Liver (tissue), 8 donors: ENCODE measurements at regions not wholly inside any gene's neighbourhood (a gene's known extent, or its start where the extent isn't known, plus 50 kb on each side); places are given as distances from the start of the nearest gene placed in this dataset.

Experiments
- DNase-seq: peaks from one replicate; pipeline ENCODE4 v3.0.0-alpha.2; 2017; ENCODE audit warnings: low spot score
- H3K27ac ChIP-seq, 2 donors: one replicate each; pipeline ENCODE4 v1.7.0; 2013; ENCODE audit warnings: inconsistent platforms in 2 of 2, low read length in 2 of 2, control low read depth in 1 of 2, low read depth in 1 of 2, mild to moderate bottlenecking in 1 of 2
- H3K27me3 ChIP-seq, 4 donors: one replicate each; pipeline versions ENCODE4 v1.6.1 to v1.7.0; 2013; ENCODE audit warnings: low read length in 3 of 4, inconsistent platforms in 1 of 4, mild to moderate bottlenecking in 1 of 4, moderate library complexity in 1 of 4; ENCODE audit not compliant: control insufficient read depth in 4 of 4, insufficient read depth in 4 of 4
- H3K36me3 ChIP-seq, 4 donors: one replicate each; pipeline versions ENCODE4 v1.6.1 to v1.7.0; 2013; ENCODE audit warnings: low read length in 3 of 4, mild to moderate bottlenecking in 3 of 4, low read depth in 1 of 4, moderate library complexity in 1 of 4; ENCODE audit not compliant: control insufficient read depth in 4 of 4, insufficient read depth in 3 of 4
- H3K4me1 ChIP-seq, 4 donors: one replicate each; pipeline versions ENCODE4 v1.6.1 to v1.7.0; 2013; ENCODE audit warnings: low read length in 3 of 4, mild to moderate bottlenecking in 3 of 4, moderate library complexity in 1 of 4; ENCODE audit not compliant: control insufficient read depth in 4 of 4, insufficient read depth in 4 of 4
- H3K4me3 ChIP-seq, 3 donors: one replicate each; pipeline versions ENCODE4 v1.6.1 to v1.7.0; 2013; ENCODE audit warnings: low read length in 3 of 3, control low read depth in 1 of 3, low read depth in 1 of 3, mild to moderate bottlenecking in 1 of 3
- H3K9ac ChIP-seq, 2 donors: one replicate each; pipeline ENCODE4 v1.7.0; 2013; ENCODE audit warnings: low read length in 2 of 2, mild to moderate bottlenecking in 2 of 2, moderate library complexity in 2 of 2, control low read depth in 1 of 2, low read depth in 1 of 2
- H3K9me3 ChIP-seq, 4 donors: one replicate each; pipeline versions ENCODE4 v1.6.1 to v1.7.0; 2013; ENCODE audit warnings: low read length in 3 of 4; ENCODE audit not compliant: control insufficient read depth in 4 of 4
- ATF3 ChIP-seq: IDR thresholded peaks from 2 replicates; pipeline ENCODE4 v1.6.1; 2016; ENCODE audit warnings: antibody characterized with exemption
- EGR1 ChIP-seq, 2 donors: IDR thresholded peaks; 2 replicates each; pipeline ENCODE4 v1.6.1; 2016 to 2018; ENCODE audit warnings: antibody characterized with exemption in 2 of 2, low read depth in 2 of 2
- FOXA1 ChIP-seq: IDR thresholded peaks from 2 replicates; pipeline ENCODE4 v1.6.1; 2016; ENCODE audit warnings: antibody characterized with exemption
- FOXA2 ChIP-seq: IDR thresholded peaks from 2 replicates; pipeline ENCODE4 v1.6.1; 2016; ENCODE audit warnings: antibody characterized with exemption
- GABPA ChIP-seq, 2 donors: IDR thresholded peaks in 1 of 2; conservative IDR thresholded peaks in 1 of 2; 2 replicates each; pipeline ENCODE4 v1.6.1; 2016; ENCODE audit warnings: antibody characterized with exemption in 2 of 2, mild to moderate bottlenecking in 1 of 2, moderate library complexity in 1 of 2
- HNF4A ChIP-seq, 2 donors: conservative IDR thresholded peaks; 2 replicates each; pipeline ENCODE4 v1.6.1; 2016; ENCODE audit warnings: antibody characterized with exemption in 2 of 2, mild to moderate bottlenecking in 2 of 2
- HNF4G ChIP-seq: IDR thresholded peaks from 2 replicates; pipeline ENCODE4 v1.6.1; 2016; ENCODE audit warnings: antibody characterized with exemption
- JUND ChIP-seq, 2 donors: IDR thresholded peaks; 2 replicates each; pipeline ENCODE4 v1.6.1; 2016; ENCODE audit warnings: antibody characterized with exemption in 2 of 2
- MAX ChIP-seq: IDR thresholded peaks from 2 replicates; pipeline ENCODE4 v1.6.1; 2016; ENCODE audit warnings: antibody characterized with exemption
- NR2F2 ChIP-seq: IDR thresholded peaks from 2 replicates; pipeline ENCODE4 v1.6.1; 2016; ENCODE audit warnings: antibody characterized with exemption
- RAD21 ChIP-seq, 2 donors: IDR thresholded peaks; 2 replicates each; pipeline ENCODE4 v1.6.1; 2016; ENCODE audit warnings: antibody characterized with exemption in 2 of 2, mild to moderate bottlenecking in 2 of 2
- REST ChIP-seq: IDR thresholded peaks from 2 replicates; pipeline ENCODE4 v1.6.1; 2016; ENCODE audit warnings: antibody characterized with exemption, mild to moderate bottlenecking
- RXRA ChIP-seq, 2 donors: IDR thresholded peaks; 2 replicates each; pipeline ENCODE4 v1.6.1; 2017 to 2018; ENCODE audit warnings: antibody characterized with exemption in 2 of 2, mild to moderate bottlenecking in 1 of 2
- SP1 ChIP-seq: IDR thresholded peaks from 2 replicates; pipeline ENCODE4 v1.6.1; 2018; ENCODE audit warnings: antibody characterized with exemption, mild to moderate bottlenecking
- TAF1 ChIP-seq: conservative IDR thresholded peaks from 2 replicates; pipeline ENCODE4 v1.6.1; 2016; ENCODE audit warnings: antibody characterized with exemption, mild to moderate bottlenecking
- YY1 ChIP-seq: IDR thresholded peaks from 2 replicates; pipeline ENCODE4 v1.6.1; 2016; ENCODE audit warnings: antibody characterized with exemption, mild to moderate bottlenecking
- WGBS: extraction: QIAGEN DNeasy Blood & Tissue Kit; methylation state at CpG from one replicate; pipeline ENCODE4 v1.1.7; 2013; 5-methylcytosine and 5-hydroxymethylcytosine counted together
- TF ChIP-seq, protein P1 (sequence below): fragments of 150-350 bp; IDR thresholded peaks from 2 replicates; pipeline ENCODE4 v1.5.1; 2017; ENCODE audit warnings: improper control_type of control experiment, low read depth, low read length; ENCODE audit not compliant: missing input control
- TF ChIP-seq, protein P2 (sequence below): IDR thresholded peaks from 2 replicates; pipeline ENCODE4 v1.6.1; 2016; ENCODE audit warnings: antibody characterized with exemption
- donor health status: healthy.
- donor health status: healthy.
- donor health status: healthy.
- donor health status: healthy.
- donor health status: healthy.

GRCh38 chr2:122988395-122989221 lies 1036.5 kb upstream of the CNTNAP5 start:
- H3K36me3 ChIP-seq: no peaks in the 10 kb centered on the region
- H3K27ac ChIP-seq: no peak overlapping the region
- peaks cover 0 to 2% (median 0%) of the 10 kb centered on the region in 4 donors for H3K4me1 ChIP-seq
- WGBS: 74% methylated on average over 8 of the region's 8 CpGs
- H3K27me3 ChIP-seq: no peaks in the 10 kb centered on the region
- no peak overlapping the region for H3K4me3 ChIP-seq
- no peak for DNase-seq
- TF ChIP-seq FOXA1 (no peak), HNF4G (no peak), RXRA (IDR thresholded peaks at IDR 0.05) (no peak), GABPA (IDR thresholded peaks at IDR 0.05 in 1 of 2, conservative IDR thresholded peaks at IDR 0.05 in 1 of 2) (no peak), NR2F2 (no peak), ATF3 (no peak), RAD21 (IDR thresholded peaks at IDR 0.05) (no peak), SP1 (no peak), EGR1 (IDR thresholded peaks at IDR 0.05; ENCODE audit: low read depth in 2 of 2) (no peak), REST (no peak), TAF1 (no peak), JUND (IDR thresholded peaks at IDR 0.05) (no peak), MAX (no peak), YY1 (no peak), HNF4A (conservative IDR thresholded peaks at IDR 0.05) (no peak), FOXA2 (no peak)
- TF ChIP-seq, protein P1, sequence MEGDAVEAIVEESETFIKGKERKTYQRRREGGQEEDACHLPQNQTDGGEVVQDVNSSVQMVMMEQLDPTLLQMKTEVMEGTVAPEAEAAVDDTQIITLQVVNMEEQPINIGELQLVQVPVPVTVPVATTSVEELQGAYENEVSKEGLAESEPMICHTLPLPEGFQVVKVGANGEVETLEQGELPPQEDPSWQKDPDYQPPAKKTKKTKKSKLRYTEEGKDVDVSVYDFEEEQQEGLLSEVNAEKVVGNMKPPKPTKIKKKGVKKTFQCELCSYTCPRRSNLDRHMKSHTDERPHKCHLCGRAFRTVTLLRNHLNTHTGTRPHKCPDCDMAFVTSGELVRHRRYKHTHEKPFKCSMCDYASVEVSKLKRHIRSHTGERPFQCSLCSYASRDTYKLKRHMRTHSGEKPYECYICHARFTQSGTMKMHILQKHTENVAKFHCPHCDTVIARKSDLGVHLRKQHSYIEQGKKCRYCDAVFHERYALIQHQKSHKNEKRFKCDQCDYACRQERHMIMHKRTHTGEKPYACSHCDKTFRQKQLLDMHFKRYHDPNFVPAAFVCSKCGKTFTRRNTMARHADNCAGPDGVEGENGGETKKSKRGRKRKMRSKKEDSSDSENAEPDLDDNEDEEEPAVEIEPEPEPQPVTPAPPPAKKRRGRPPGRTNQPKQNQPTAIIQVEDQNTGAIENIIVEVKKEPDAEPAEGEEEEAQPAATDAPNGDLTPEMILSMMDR: no peak
- TF ChIP-seq, protein P2, sequence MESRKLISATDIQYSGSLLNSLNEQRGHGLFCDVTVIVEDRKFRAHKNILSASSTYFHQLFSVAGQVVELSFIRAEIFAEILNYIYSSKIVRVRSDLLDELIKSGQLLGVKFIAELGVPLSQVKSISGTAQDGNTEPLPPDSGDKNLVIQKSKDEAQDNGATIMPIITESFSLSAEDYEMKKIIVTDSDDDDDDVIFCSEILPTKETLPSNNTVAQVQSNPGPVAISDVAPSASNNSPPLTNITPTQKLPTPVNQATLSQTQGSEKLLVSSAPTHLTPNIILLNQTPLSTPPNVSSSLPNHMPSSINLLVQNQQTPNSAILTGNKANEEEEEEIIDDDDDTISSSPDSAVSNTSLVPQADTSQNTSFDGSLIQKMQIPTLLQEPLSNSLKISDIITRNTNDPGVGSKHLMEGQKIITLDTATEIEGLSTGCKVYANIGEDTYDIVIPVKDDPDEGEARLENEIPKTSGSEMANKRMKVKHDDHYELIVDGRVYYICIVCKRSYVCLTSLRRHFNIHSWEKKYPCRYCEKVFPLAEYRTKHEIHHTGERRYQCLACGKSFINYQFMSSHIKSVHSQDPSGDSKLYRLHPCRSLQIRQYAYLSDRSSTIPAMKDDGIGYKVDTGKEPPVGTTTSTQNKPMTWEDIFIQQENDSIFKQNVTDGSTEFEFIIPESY: no peak
- H3K9me3 ChIP-seq: no peaks in the 10 kb centered on the region
- no peak overlapping the region for H3K9ac ChIP-seq
